ENCODE measurements at regions not wholly inside any gene's neighbourhood (a gene's known extent, or its start where the extent isn't known, plus 50 kb on each side); places are given as distances from the start of the nearest gene placed in this dataset.
A peak's percentile ranks its signal among the peaks of the same experiment; 100 is the strongest.

GRCh38 chr12:124693111-124693723, 125.8 kb upstream of the NCOR2 start:
- H3K4me3 ChIP-seq (ENCODE audit: low read depth, low read length) = no peak overlapping the region
- no peak for DNase-seq (ENCODE audit: low read depth)
- TF ChIP-seq POLR2A (IDR thresholded peaks at IDR 0.05; ENCODE audit: extremely low read depth, insufficient read length) (no peak), CTCF (IDR thresholded peaks at IDR 0.05; ENCODE audit: low read depth, low read length) (no peak), MYC (IDR thresholded peaks at IDR 0.05; ENCODE audit: low read depth, low read length) (no peak)
- TF ChIP-seq, protein P1, sequence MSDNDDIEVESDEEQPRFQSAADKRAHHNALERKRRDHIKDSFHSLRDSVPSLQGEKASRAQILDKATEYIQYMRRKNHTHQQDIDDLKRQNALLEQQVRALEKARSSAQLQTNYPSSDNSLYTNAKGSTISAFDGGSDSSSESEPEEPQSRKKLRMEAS (IDR thresholded peaks at IDR 0.05; ENCODE audit: low read depth, low read length) = no peak

GRCh38 chr12:124692443-124692842, 125.0 kb upstream of the NCOR2 start:
- no peak for DNase-seq (ENCODE audit: low read depth)
- H3K4me3 ChIP-seq (ENCODE audit: low read depth, low read length) = no peak overlapping the region
- TF ChIP-seq, protein P1 (IDR thresholded peaks at IDR 0.05; ENCODE audit: low read depth, low read length) = no peak
- TF ChIP-seq MYC (IDR thresholded peaks at IDR 0.05; ENCODE audit: low read depth, low read length) (no peak), CTCF (IDR thresholded peaks at IDR 0.05; ENCODE audit: low read depth, low read length) (no peak), POLR2A (IDR thresholded peaks at IDR 0.05; ENCODE audit: extremely low read depth, insufficient read length) (no peak)

GRCh38 chr12:124691429-124691828, 124.0 kb upstream of the NCOR2 start:
- no peak overlapping the region for H3K4me3 ChIP-seq (ENCODE audit: low read depth, low read length)
- TF ChIP-seq MYC (IDR thresholded peaks at IDR 0.05; ENCODE audit: low read depth, low read length) (no peak), CTCF (IDR thresholded peaks at IDR 0.05; ENCODE audit: low read depth, low read length) (no peak), POLR2A (IDR thresholded peaks at IDR 0.05; ENCODE audit: extremely low read depth, insufficient read length) (no peak)
- TF ChIP-seq, protein P1 (IDR thresholded peaks at IDR 0.05; ENCODE audit: low read depth, low read length) = no peak
- DNase-seq (ENCODE audit: low read depth) = no peak

- no peak overlapping the region for H3K4me3 ChIP-seq (ENCODE audit: low read depth, low read length)
- TF ChIP-seq POLR2A (IDR thresholded peaks at IDR 0.05; ENCODE audit: extremely low read depth, insufficient read length) = no peak
- TF ChIP-seq, protein P1 (IDR thresholded peaks at IDR 0.05; ENCODE audit: low read depth, low read length) = no peak
- TF ChIP-seq CTCF (IDR thresholded peaks at IDR 0.05; ENCODE audit: low read depth, low read length) = no peak
- no peak for TF ChIP-seq MYC (IDR thresholded peaks at IDR 0.05; ENCODE audit: low read depth, low read length)
- DNase-seq (ENCODE audit: low read depth) = no peak
These were observed 122.2 kb upstream of the NCOR2 start for GRCh38 chr12:124689631-124690030.

DNA sequence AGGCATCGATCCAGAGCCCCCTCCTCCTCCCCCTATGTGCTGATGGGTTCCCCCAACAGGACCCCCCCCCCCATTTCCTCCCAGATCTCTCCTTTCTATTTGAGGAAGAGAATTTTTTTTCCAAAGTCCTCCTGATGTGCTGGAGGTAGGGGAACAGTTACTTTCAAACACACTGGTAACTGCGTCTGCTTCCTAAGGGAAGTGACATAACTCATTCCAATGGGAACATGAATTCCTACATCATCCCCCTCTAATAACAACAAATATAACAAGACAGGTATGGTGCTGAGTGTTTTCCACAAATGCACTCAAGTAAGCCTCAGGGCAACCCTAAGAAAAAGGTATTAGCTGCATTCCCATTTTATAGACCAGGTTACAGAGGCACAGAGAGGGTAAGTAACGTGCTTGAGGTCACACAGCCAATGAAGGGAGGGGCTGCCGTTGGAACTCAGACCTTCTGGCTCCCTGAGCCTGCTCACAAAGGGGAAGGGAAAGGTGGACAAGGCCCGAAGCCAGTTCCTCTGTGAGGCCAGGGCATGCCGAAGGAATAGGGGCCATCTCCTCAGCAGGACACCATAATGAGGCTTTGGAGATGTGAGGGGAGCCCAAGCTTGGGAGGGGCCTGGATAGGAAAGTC, 121.1 kb upstream of the NCOR2 start:
- DNase-seq (ENCODE audit: low read depth) = no peak
- no peak overlapping the region for H3K4me3 ChIP-seq (ENCODE audit: low read depth, low read length)
- TF ChIP-seq MYC (IDR thresholded peaks at IDR 0.05; ENCODE audit: low read depth, low read length) = no peak
- TF ChIP-seq, protein P1 (IDR thresholded peaks at IDR 0.05; ENCODE audit: low read depth, low read length) = no peak

DNA sequence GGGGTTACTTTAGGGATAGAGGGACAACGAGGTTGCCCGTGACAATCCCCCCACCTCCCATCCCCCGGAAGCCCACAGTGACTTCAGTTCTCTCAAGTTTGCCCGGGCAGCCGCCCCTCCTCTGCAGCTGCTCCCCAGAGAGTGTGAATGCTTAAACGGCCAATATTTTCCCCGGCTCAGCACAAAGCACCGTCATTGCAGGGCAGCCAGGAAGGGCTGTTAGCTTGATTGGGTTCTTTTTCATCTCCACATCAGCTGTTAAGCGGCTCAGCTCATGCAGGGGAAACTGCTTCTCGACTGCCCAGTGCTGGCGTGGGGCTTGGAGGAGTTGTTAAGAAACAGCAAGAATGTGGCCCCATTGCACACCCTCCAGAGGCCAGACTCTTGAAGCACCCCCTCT, 120.5 kb upstream of the NCOR2 start:
- no peak overlapping the region for H3K4me3 ChIP-seq (ENCODE audit: low read depth, low read length)
- TF ChIP-seq POLR2A (IDR thresholded peaks at IDR 0.05; ENCODE audit: extremely low read depth, insufficient read length) = no peak
- TF ChIP-seq CTCF (IDR thresholded peaks at IDR 0.05; ENCODE audit: low read depth, low read length) = no peak
- TF ChIP-seq, protein P1 (IDR thresholded peaks at IDR 0.05; ENCODE audit: low read depth, low read length) = no peak
- no peak for TF ChIP-seq MYC (IDR thresholded peaks at IDR 0.05; ENCODE audit: low read depth, low read length)
- peak; percentile 79 for DNase-seq (ENCODE audit: low read depth)

Measured in NB4 (cell line).